T-helper 1 cell (primary cell): ENCODE measurements at regions not wholly inside any gene's neighbourhood (a gene's known extent, or its start where the extent isn't known, plus 50 kb on each side); places are given as distances from the start of the nearest gene placed in this dataset.
"Not testable (repeated sequence)": the region's sequence is repeated elsewhere in the genome, so short reads cannot be mapped to it uniquely, and the experiment has no call there.

Experiments
- DNase-seq, 5 donors: peaks; one replicate each; pipeline ENCODE4 v3.0.0-alpha.2; 2012 to 2020

DNA sequence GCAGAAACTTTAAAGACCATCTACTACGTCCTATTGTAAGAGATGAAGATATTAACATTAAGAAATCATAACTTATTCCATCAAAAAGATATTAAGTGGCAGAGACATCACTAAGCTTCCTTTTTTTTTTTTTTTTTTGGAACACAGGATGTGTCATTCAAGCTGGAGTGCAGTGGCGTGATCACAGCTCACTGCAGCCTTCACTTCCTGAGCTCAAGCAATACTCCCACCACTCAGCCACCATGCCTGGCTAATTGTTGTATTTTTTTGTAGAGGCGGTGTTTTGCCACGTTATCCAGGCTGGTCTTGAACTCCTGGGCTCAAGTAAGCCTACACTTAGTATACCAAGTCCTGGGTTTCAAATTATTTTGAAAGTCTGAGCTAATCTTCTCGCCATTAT lies 169.7 kb upstream of the KCTD7 start:
- not testable (repeated sequence) for DNase-seq

DNA sequence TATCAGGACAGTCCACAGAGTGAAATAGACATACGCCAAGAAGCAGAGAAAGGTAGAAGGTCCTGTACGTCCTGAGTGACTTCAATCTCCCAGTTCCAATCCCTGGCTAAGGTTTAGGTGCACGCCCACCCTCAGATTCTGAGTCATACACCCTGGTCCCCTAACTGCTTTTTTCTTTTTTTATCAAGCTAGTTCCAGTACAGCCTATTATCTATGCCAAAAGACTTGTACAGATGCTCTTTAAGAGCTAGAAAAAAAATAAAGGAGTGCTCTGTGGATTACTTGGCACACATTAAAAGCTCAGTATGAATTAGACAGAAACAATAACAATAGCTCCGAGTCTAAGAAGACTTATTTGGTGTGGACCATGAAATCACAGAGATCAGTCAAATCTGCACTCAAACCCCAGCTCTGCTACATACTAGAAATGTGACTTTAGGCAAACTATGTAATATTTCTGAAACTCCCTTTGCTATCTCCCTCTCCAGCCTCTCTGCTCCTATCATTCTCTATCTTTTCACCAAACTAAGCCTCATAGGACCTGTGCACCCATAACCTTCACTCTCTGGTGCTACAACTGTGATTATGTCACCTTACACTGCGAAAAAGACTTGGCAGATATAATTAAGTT lies 168.8 kb upstream of the KCTD7 start:
- DNase-seq = not testable (repeated sequence)

DNA sequence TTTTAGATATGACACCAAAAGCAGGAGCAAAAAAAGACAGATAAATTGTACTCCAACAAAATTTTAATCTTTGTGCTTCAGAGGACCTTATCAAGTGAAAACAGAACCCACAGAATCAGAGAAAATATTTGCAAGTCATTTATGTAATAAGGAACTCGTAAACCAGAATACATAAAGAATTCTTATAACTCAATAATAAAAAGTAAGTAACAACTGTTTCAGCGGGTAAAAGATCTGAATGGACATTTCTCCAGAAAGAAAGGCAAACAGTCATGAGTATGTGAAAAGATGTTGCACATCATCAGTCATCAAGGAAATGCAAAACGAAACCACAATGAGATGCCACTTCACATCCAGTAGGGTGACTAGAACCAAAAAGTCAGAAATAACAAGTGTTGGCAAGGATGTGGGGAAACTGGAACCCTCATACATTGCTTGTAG lies 167.7 kb upstream of the KCTD7 start:
- DNase-seq = peak in 1 of 5 donors; percentile 9

DNA sequence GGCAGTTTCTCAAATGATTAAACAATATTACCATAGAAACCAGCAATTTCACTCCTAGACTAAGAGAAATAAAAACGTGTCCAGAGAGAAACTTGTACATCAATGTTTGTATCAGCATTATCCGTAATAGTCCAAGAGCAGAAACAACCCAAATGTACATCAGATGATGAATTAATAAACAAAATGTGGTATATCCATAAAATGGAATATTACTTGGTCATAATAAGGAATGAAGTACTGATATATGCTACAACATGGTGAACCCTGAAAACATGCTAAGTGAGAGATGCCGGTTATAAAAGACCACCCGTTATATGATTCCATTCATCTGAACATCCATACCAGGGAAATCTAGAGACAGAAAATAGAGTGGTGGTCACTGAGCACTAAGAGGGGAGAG lies 167.3 kb upstream of the KCTD7 start:
- not testable (repeated sequence) for DNase-seq

DNA sequence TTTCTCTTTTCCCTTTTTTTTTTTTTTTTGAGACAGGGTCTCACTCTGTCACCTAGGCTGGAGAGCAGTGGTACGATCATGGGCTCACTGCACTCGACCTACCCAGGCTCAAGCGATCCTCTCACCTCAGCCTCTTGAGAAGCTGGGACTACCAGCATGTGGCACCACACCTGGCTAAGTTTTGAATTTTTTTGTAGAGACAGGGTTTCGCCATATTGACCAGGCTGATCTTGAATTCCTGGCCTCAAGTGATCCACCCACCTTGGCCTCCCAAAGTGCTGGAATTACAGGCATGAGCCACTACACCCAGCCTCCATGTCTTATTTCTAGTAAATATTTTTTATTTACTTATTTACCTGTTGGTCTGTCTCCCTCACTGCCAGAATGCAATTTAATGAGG lies 165.8 kb upstream of the KCTD7 start:
- not testable (repeated sequence) for DNase-seq

DNA sequence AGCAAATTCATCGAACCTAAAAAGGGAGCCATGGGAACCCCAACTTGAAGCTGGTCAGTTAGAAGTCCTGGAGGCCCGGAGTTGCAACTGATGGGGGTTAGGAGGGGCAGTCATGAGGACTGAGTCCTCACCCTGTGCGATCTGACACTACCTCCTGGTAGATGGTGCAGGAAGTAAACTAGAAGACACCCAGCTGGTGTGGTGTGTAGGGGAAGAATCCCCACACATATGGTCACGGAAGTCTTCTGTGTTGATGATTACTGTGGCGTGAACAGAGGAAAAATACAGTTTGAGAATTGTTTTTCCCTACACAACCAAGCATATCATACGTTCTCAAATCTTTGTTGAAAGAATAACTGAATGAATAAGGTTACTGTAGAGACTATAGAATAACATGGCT lies 164.6 kb upstream of the KCTD7 start:
- DNase-seq = no peak

DNA sequence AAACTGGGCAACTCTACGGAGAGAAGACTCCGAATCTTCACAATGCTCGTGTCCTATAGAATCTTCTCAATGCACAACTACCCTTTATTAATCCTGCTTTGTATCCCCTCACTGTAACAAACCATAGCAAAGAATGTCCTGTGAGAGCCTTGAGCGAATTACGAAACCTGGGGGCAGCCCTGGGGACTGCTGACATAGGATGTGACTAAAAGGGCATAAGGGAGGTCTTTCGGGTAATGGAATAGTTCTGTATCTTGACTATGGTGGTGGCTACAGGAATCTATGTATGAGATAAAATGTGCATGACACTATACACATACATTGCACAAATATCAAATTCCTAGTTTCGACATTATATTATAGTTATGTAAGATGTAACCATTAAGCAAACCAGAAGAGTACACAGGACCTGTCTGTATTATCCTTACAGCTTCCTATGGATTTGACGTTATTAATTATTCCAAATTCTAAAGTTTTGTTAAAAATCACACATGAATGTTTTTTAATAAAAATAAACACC lies 162.5 kb upstream of the KCTD7 start:
- DNase-seq = no peak

DNA sequence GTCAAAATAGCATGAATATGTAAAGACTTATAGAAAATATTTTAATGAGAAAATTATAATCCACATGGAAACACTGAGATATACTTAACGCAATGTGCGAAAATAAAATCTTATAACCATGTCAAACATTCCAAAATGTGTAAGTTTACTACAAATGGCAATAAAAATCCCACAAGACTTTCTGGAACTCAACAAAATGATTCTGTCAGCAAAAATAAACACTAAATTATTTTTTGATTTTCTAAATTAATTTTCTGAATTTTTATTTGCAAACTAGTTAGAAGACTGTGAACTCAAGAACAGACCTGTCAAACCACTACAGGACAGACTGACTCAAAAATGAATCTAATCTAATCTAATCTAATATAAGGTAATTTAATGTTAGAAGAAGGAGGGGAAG lies 160.8 kb upstream of the KCTD7 start:
- no peak for DNase-seq

DNA sequence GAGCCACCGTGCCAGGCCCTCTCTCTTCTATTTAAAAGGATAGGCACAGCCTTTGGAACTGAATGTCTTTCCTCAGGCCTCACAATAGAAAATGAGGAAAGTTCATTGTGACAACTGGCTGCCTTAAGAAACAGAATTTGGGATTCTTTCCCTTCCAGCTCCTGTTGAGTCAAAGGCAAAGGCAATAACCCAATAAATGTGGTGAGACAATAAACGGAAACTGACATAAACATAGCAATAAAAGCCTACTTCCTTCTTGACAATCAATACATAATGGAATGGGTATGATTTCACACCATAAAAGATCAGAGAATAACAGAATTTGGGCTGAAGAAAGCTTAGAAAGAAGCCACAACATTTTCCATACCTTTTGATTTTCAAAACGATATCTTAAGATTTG lies 155.6 kb upstream of the KCTD7 start:
- DNase-seq = not testable (repeated sequence)

DNA sequence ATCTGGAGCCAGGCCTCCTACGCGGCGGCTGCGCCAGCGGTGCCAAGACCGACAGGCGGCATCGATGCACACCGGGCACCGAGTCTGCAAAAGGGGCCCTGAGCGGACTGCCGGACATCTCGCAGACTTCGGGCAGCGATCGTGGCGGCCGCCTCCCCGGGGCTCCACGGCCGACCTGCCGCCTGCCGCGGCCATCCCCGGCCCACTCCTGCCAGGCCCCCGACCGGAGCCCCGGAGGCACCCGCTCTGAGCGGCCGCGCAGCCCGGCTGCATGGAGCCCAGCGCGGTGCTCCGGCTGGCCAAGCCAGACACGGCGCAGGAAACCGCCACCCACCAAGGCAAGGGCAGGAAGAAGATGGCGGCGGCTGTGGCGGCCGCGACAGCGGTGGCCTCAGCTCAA lies 154.2 kb upstream of the KCTD7 start:
- no peak for DNase-seq

DNA sequence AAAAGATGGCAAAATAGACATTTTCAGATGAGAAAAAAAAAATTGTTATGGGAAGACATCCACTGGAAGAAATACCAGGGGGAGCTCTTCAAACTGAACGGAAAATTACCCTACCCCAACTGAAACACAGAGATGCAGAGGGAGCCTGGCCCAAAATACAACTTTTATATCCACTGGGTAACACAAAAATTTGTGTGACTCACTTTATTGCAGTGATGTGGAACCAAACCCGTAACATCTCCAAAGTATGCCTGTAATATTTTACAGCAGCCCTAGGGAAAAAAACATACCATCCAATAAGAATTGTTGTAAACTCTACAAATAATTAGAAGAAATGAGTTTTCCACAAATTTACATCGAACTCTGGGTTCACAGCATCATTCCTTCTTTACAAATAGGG lies 152.6 kb upstream of the KCTD7 start:
- DNase-seq = not testable (repeated sequence)

DNA sequence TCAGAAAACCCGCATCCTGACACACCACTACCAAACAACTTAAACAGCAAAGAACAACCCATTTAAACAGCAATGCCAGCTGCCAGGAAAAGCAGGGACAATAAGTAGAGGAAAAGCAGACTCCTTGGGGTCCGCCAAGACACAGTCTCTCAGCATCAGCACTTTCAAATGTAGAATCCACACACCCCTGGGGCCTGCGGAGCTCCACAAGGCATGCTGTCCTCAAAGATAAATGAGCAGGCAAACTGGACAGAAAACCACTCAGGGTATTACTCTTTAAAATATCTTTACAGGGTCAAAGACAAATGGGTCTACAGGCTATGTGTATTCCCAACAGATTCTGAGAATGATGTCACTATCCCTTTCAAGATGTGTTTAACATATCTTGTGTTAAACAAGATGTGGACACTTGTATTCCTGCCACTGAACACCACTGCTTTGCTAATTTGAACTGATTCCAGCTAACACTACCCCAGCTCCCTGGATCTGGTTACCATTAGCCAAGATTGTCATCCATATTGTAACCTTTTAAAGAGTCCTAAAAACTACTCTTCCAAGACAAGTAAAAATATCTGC lies 150.8 kb upstream of the KCTD7 start:
- not testable (repeated sequence) for DNase-seq

DNA sequence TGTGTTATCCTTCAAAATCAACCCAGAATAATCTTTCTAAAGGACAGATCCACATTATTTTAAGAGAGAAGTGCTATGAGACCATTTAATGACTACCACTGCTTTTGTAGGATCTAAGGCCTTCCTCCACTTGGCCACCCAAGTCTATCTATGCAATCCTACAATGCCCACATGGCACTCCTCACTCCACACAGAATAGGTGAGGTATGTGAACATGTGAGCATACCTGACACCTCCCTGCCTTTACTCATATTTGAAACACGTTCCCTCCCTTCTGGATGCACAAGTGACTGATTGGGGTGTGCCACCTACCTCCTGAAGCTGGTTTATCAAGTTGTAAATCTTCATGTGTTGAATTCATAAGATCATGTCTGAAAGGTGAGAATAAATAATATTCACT lies 147.5 kb upstream of the KCTD7 start:
- DNase-seq = not testable (repeated sequence)

DNA sequence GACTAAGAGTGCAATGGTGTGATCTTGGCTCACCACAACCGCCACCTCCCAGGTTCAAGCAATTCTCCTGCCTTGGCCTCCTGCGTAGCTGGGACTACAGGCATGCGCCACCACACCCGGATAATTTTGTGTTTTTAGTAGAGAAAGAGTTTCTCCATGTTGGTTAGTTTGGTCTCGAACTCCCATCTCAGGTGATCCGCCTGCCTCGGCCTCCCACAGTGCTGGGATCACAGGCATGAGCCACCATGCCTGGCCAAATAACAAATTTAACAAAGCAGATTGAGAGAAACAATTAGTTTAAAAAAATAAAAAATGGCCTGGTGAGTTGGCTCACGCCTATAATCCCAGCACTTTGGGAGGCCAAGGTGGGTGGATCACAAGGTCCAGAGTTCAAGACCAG lies 139.6 kb upstream of the KCTD7 start:
- DNase-seq = not testable (repeated sequence)

DNA sequence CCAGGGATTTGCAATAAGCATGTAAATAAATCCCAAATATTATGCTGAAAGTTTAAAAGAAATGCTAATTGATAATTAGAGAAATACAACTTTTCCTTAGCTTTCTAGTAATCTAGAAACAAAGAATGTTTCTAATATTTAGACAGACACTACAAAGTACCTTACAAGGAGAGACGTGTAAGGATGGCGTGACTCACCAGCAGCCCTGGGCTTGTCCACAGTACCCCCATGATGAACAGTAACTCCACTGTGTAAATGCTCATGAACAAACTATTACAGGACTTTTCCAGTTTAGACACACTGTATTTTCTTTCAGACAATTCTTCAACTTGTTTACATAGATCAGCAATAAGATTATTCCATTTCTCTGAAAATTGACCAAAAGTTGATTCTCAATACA lies 138.9 kb upstream of the KCTD7 start:
- not testable (repeated sequence) for DNase-seq

DNA sequence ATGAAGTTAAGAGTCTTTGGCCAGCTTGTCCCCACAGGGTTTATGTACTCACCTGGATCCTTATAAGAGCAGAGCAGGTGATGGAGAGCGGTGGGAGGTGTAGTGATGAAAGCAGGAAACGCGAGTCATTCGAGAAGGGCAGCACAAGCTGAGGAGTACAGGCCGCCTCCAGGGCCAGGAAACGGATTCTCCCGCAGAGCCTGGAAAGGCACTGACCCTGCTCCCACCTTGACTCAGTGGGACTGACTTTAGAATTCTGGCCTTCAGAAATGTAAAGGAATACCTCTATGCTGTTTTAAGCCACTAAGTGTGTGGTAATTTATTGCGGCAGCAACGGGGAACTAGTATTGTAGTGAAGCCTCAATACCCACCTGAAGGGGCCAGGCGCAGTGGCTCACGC lies 137.7 kb upstream of the KCTD7 start:
- not testable (repeated sequence) for DNase-seq

DNA sequence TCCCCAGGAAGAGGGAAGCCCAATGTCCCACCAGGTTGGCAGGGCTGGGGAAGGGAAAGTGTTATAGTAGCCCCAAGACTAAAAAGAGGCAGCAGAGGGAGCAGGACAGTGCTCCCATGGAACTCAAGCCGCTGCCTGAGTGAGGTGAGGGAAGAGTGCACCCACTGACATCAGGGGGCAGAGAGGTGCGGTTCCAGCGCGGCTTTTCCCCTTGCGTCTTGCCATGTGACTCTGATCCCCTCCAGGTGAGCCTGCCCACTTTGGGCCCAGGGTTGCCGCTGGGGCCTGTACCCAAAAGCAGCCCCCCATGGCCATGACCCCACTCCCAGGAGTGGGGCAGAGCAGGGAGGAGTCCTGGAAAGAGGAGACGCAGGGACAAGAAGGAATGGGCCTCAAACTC lies 136.3 kb upstream of the KCTD7 start:
- not testable (repeated sequence) for DNase-seq

DNA sequence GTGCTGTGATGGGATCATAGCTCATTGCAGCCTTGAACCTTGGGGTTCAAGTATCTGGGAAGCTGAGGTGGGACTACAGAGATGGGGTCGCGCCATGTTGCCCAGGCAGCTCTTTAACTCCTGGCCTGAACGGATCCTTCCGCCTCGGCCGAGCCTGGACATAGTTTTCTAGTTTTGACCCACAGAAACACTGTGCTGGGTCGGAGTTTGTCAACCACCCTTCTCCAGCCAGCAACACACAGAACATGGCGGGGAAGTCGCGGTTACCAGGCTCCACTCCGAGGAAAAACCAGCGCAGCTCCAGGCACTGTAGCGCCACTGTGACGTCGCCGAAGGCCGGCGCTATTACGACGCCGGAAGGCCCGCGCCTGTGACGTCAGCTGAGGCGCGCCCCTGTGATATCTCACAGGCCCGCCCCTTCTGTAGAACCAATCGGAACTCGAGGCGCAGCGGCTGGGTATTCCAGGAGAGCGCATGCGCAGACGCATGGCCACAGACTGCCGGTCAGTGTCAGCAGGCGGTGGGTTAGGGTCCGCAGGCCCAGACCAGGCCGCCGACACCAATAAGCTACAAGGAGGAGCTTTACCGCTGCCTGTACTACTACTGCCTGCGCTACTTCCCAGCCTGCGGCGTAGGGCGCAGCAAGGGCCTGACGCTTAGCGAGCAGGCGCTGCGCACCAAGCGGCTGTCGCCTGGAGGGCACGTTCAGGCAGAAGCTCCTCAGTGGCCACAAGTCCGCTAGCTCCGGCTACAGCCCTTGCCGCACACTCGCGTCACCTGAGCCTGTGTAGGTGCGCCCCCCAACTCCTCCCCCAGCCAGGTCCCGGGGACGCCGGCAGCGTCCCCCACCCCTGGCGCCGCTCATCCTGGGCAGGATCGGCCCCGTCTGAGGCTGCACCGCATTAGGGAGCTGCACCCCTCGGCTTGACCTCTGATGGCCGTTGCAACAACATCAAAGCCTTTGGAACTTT lies 135.2 kb upstream of the KCTD7 start:
- peak; percentile 94 to 98 (median 94) for DNase-seq

DNA sequence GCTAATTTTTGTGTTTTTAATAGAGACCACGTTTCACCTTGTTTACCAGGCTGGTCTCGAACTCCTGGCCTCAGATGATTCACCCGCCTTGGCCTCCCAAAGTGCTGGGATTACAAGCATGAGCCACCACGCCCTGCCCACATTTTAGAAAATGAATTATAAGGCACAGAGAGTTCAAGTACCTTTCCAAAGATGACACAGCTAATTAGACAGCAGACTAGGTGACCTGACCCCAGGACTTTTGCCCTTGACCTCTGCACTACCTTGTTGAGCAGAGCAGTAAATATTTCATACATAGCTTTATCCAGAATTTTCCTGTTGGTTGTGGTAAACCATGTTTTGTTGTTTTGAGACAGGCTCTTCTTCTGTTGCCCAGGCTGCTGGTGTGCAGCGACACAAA lies 131.3 kb upstream of the KCTD7 start:
- no peak for DNase-seq

DNA sequence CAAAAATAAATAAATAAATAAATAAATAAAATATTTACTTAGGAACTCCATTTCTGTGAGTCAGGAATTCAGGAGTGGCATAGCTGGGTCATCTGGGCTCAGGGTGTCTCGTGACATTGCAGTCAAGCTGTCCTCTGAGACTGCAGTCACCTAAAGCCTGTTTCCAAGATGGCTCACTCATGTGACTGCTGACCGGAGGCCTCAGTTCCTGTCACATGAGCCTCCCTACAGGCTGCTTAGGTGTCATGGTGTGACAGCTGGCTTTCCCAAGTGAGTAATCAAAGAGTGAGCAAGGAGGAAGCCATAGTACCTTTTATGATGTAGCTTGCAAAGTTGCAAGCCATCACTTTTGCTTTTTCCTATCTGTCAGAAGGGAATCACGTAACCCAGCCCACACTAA lies 128.6 kb upstream of the KCTD7 start:
- DNase-seq = no peak

DNA sequence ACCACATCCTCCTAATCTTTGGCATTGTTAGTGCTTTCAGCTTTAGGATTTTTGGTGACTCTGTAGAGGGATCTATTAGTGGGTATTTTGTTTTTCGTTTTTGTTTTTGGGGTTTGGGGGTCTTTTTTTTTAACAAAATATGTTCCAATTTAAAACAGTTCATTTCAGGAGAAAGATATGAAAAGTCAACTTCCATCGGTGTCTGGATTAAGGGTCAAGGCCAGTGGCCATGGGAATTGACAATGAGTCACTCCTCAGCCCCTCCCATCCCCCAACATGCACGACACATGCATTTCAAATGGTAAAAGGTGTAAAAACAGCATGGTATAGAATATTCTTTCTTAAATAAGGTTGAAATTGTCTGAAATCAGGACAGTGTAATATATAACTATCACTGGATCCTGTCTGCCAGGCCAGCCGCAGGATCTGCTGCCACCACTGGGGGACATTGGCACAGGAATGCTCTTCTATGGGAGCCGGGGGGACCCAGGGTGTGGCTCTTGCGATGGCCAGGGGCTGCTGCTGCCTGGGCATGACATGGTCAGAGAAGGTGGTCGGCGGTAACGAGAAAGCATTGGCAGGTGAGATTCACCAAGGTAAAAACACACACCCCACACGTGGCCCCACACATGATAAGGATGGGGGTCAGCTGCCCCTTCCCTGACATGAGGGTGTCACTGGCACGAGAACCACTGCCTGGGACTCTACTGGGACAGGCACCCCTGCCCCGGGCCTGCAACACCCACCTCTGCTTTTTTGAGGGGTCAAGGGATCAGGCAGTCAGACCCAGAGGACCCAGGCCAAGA lies 126.2 kb upstream of the KCTD7 start:
- no peak for DNase-seq

DNA sequence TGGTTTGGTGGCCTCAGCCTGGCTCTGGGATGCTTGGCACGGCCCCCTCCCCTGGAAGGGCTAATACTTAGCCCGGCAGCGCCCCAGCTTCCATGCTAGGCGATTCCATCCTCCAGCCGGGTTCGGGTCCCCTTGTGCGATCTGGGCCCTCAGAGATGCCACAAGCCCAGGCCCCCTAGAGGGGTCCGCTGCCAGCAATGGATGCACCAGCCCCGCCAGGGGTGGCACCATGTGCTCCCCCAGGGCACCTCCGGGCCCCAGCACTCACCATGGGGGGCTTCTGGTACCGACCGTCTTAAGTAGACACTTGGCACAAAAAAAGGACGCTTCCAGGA lies 125.7 kb upstream of the KCTD7 start:
- no peak for DNase-seq

DNA sequence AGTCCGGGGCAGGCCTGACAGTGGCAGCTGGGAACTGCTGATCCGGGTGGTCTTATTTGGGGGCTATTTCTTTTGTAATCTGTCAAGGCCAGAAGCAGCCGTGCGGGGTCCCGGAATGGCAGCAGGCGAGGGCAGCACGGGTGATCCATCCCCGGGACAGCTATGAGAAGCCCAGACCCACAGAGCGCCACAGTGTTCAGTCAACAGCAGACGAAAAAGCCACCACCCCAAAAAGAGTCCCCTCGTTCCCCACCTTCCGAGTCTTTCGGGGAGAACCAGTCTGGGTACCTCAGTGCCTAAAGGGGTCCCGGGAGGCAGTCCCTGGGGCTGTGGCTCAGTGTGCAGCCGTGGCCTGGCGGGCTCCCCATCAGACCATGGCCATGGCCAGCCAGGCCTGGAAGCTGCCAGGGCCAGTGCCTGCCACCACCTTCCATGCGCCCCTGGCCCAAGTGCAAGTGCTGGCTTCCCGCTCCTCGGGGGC lies 125.1 kb upstream of the KCTD7 start:
- DNase-seq = no peak
